ENCODE measurements at regions not wholly inside any gene's neighbourhood (a gene's known extent, or its start where the extent isn't known, plus 50 kb on each side); places are given as distances from the start of the nearest gene placed in this dataset.
"Not testable (repeated sequence)": the region's sequence is repeated elsewhere in the genome, so short reads cannot be mapped to it uniquely, and the experiment has no call there.

DNA sequence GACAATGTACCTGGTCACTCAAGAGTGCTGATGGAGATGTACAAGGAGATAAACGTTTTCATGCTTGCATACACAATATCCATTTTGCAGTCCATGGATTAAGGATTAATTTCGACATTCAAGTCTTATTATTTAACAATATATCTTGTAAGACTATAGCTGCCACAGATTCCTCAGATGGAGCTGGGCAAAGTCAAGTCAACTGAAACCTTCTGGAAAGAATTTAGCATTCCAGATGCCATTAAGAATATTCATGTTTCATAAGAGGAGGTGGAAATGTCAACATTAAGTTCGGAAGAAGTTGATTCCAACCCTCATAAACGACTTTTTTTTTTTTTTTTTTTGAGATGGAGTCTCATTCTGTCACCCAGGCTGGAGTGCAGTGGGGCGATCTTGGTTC, 126.0 kb downstream of the SHANK2 start:
- not testable (repeated sequence) for DNase-seq

DNA sequence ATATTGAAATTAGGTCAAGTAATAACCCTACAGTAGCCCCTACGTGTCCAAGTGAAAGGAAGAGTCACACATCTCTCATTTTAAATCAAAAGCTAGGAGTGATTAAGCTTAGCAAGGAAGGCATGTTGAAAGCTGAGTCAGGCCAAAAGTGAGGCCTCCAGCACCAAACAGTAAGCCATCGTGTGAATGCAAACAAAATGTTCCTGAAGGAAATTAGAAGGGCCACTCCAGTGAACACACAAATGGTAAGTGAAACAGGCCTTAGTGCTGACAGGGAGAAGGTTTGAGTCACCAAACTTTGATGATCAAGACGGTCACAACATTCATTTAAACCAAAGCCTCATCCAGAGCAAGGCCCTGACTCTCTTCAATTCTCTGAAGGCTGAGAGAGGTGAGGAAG, 127.2 kb downstream of the SHANK2 start:
- DNase-seq, result no peak

DNA sequence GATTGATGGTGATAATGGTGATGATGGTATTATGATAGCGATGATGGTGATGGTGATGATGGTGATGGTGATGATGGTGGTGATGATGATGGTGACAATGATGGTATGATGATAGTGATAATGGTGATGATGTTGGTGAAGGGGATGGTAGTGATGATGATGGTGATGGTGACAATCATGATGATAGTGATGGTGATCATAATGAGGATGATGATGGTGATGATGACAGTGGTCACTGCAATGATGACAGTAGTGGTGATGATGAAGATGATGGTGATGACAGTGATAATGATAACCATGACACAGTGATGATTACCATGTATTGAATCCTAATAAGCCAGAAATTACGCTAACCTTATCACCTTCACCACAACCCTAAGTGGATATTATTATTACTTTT, 128.2 kb downstream of the SHANK2 start:
- no peak for DNase-seq

DNA sequence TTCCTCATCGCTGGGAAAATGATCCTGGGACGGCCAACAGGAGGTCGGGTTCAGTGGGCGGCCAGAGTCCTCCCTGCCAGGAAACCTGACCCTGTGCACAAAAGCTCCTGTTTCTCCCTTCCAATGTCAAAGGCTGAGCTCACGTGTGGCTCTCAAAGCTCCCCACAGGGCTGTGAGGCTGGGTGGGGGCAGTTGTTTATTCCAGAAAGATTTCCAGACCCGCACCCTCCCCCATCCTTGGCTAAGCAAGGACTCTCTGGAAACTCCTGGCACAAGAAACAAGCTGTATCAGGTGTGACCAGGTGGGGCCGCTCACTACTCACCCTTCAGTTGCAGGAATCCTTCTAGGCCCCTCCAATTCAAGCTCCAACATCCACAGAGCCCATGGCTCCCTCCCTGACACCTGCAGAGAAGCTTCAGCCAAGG, 131.9 kb downstream of the SHANK2 start:
- DNase-seq, result peak; percentile 78

DNA sequence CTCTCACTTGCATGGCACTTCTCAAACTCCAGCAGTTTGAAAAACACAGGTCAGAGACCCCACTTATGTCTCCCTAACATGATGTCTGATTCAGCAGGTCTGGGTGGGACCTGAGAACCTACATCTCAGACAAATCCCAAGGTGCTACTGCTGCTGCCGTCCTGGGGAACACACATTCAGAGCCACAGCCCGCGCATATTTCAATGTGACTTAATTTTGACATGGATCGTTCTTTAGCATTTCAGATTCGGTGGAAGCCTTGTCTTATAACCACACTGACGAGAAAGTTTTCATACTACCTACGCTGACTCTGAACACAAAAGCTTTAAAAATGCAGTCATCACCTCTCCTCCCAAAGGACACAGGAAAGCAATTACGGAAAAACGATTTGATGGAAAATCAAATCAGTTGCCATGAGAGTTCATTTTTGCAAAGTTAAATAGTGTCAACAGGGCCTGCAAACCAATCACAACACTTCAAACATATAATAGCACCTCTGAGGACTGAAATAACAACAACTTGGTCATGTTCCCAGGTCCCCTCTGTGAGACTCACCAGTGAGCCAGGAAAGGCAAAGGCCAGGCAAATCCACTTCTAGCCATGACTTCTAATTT, 132.6 kb downstream of the SHANK2 start:
- no peak for DNase-seq

DNA sequence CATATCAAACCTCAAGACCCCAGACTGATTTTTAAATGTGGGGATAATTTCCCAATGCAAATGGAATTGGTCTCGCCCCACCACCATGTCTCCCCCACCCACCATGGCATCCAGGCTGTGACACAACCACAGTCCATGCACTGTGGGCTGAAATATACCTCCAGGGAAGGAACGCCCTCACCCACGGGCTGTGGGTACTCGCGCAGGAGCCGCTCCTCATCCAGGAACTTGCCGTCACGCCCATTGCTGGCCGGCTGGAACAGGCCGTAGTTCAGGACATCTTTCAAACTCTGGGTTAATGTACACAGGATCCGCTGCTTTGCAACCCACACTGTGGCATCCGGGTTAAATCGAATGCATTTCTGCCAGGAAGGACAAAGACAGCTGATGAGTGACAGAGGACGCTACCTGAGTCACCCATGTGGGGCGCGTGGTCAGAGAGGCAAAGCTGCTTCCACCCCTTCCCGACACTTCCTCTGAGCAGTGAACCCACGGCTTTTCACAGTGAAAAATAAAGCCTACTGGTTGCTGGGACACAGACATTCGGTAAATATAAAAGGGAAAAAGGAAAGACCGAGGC, 133.6 kb downstream of the SHANK2 start:
- no peak for DNase-seq

DNA sequence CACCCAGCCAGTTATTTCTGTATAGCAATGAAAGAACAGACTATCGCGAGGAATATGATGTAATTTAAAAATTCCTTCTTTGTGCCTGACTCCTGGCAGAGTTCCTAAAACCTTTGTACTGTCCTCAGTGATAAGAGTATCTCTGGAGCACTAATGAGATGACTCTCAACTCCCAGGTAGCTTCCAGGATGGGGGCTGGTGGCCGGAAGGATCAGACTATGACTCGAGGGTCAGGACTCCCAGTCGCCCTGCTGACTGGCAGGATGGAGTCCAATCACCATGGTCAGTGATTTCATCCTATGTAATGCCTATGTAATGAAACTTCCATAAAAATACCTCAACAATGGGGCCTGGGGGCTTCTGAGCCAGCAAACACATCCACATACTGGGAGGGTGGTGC, 135.1 kb downstream of the SHANK2 start:
- DNase-seq, result no peak

DNA sequence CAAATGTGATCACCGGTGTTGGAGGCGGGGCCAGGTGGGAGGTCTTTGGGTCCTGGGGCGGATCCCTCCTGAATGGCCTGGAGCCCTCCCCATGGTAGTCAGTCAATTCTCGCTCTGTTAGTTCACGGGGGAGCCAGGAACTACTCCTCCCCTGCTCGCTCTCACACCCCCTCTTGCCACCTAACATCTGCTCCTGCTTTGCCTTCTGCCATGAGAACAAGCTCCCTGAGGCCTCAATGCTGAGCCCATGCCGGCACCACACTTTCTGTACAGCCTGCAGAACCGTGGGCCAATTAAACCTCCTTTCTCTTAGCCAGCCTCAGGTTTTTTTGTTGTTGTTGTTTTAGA, 135.7 kb downstream of the SHANK2 start:
- no peak for DNase-seq

DNA sequence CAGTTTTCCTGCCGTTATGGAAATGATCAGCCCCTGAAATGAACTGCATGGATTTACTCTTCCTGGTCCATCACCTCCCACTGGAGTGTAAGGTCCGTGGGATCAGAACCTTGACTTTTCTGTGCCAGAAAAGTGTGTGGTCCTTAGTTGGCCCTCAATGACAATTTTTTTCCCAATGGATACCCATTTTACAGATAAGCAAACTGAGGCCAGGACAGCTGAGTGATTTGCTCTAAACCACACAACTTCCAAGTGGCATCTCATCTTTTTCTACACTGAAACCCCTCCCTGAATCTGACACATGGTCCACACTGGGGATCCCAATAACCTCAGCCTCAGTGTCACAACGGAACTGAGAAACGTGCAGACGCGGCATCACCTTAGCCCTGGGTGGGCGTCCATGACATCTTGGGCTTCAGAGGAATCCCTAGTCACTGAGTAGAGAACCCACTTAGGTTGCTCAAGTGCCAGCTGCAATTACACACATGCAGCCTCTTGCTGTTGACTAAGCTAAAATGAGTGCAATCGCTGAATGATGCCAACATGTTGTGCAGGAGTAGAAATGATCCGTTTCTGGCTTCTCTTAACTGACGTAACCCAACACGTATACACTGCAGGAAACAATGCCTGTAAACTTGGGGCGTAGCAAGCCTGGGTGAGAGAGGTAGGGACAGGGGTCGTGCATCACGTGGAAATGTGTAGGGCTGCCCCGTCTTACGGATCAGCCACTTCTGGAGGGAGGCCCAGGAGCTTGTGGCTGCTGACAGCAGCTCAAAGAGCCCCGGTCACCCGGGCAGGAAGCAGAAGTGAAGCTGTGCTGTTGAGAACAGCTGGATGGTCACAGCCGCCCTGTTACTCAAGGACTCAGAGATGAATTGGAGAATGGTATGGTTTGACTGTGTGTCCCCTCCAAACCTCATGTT, 136.3 kb downstream of the SHANK2 start:
- DNase-seq, result no peak

DNA sequence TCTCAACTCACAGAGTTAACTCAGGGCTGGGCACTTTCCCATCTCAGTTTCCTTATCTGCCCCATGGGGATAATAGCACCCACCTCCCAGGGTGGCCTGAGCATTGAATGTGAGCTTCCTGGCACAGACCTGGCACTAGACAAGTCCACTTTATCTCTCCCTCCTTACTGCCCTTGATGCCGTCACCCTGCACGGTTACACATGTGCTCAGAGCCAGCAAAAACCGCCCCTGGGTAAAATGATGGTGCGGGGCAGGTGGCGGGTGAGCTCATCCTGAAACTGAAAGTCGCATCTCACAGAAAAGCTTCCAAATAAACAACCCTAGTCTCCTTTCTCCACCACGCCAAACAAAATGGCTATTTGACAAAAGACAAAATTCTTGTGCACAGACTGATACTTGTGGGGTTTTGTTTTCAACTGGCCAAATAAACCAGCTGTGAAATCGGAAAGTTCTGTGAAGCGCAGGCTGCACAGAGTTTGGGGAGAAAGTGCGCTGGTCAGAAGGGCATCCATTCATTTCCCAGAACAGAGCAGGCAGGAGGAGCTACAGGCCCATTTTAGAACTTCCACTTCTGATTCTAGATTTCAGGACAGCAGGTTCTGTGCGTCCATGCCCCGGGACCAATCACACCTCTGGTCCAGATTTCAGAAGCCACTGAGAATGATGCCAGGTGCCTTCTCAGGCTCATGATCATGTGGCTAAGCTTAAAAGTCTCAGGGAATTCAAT, 138.1 kb downstream of the SHANK2 start:
- DNase-seq, result no peak

DNA sequence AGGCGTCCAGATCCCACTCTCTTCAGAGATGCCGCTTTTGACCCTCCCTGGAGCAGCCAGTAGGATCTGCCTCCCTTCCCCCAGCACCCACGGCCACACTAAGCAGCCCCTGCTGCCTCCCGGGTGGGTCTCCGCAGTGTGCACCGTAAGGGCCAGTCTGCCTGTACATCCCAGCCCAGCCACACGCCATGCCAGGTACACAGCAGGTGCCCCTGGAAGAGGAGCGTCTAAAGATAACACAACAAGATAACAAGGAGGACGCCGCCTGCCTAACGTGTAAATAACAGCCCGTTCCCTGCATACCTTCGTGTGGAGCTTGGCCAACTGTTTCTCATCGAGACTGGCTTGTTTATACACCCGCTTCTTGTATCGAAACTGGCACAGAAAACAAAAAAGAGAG, 139.4 kb downstream of the SHANK2 start:
- no peak for DNase-seq

DNA sequence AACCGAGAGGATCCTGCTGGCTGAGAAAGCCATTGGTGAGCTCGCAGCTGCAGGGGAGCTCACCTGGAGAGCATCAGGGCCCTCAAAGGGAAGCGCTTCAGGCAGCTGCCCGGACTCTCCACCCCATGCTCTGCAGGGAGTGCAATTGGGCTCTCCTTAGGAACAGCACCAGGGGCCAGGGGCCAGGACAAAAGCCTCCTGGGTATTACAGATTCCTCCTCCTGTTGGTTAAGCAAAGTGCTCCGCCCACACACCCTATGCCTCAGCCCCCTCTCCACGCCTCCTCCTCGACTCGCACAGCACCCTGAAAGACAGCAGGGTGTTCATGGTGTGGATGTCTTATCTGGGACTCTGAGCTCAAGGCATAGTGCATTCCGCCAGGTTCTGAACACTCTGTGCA, 139.9 kb downstream of the SHANK2 start:
- no peak for DNase-seq

DNA sequence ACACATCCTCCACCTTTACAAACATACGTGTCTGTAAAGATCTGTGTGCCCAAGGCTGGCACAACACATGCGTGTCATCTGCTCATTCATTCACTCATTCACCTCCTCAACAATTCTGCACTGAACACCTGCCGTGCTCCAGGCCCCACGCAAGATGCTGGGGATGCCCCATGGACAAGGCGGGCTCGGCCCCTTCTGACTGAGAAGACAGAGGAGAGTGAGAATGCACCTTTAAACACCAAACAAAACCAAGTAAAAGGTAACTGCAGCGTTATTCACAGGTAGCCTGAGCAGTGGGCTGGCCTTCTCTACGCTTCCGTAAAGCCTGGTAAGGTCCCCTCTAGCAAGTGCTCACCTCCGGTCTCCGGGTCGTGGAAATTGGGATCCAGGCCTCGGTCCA, 142.8 kb downstream of the SHANK2 start:
- no peak for DNase-seq

DNA sequence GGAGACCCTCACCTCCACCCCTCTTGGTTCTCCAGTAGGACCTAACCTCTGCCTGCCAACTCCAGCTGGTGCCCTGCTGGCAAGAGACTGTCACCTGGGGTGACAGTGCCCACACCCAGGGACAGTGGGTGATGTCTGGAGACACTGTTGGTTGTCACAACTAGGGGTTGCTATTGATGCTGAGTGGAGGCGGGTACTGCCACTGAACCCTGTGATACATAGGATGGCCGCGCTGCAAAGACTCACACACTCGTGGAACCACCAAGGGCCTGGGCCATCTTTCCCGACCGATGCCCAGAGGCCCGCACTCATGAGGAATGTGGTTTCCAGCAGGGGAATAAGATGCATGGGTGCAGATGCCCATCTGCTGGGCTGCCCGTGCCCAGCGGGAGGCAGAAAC, 143.2 kb downstream of the SHANK2 start:
- no peak for DNase-seq

DNA sequence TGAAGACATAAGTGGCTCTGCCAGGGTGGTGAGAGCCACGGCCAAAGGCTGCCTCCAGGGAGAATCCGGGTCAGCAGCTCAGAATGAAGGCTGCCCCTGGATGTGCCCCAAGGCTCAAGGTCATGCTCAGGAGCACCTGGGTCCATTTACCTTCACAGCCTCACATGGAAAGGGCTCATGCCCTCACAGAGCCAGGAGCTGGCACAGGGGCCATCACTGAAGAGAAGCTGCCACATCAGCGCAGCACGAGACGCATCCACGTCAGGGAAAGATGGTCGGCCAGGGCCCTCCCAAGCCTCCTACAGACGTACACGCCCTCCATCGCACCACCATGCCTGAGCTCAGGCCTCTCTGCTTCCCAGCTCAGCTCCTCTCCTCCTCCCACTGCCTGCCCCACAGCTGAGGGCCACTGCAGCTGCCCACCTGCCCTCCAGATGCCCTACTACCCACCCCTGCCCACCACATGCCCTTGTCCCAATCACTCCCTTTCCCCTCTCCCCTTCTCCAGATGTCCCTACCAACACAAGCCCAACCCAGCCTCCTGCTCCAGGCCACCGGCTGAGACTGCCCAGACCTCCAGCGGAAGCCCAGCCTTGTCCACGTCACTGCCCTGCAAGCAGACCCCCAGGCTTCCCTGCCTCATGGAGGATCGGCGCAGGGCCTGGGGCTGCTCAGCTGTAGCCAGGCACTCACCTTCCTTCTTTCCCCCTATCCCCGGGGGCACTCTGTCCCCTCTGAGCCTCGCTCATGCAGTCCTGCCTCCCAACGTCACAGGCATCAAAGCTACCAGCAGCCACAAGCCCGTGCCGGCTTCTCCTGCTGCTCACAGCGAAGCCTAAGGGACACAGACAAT, 144.1 kb downstream of the SHANK2 start:
- no peak for DNase-seq

DNA sequence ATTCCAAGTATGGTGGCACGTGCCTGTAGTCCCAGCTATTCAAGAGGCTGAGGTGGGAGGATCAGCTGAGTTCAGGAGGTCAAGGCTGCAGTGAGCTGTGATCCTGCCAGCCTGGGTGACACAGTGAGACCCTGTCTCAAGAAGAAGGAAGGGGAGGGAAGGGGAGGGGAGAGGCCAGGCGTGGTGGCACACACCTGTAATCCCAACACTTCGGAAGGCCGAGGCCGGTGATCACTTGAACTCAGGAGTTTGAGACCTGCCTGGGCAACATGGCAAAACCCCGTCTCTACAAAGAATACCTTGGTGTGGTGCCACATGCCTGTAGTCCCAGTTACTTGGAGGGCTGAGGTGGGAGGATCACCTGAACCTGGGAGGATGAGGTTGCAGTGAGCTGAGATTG, 145.7 kb downstream of the SHANK2 start:
- no peak for DNase-seq

DNA sequence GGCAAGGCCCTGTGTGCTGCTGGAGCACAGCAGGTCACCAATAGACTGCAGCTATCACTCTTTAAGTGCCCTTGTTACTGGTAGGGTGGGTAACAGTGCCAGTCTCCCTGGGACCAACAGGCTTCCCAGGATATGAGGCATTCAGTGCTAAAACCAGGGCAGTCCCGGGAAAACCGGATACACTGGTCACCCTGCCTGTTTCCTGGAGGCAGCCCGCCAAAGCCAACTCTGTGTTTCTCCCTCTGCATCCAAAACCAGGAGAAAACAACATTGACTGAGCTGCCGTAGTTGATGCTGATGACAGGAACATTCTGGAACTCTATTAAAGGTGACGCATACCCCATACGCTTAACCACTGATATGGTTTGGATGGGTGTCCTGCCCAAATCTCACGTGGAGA, 149.1 kb downstream of the SHANK2 start:
- no peak for DNase-seq

DNA sequence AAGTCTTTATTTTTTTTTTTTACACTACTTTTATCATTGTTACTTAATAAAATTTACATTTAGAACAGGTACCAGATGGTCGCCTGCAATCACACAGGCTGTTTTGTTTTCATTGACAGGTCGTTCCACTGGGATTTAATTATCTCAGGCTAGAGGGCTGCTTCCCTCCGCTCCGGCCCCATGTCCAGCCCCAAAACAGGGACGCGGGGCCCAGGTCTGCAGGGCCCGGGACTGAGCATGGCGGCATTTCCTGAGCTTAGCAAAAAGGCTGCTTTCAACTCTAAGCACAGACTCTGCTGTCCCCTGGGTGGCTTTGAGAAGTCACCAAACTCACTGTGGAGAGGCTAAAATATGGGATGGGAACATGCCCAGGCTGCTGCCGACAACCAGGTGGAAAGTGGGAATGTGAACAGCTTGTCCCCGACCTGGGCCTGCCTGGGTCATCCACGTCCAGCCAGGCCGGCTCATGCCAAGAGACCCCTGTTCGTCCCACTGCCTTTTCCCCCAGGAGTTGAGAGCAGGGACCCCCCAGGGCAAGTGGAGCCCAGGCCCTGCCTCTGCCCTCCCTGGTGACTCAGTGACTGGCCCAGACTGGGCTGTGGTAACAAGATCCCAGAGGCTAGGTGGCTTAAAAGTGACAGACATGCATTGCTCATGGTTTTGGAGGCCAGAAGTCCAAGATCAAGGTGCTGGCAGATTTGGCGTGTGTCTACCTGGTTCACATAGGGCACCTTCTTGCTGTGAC, 150.0 kb downstream of the SHANK2 start:
- DNase-seq, result no peak

DNA sequence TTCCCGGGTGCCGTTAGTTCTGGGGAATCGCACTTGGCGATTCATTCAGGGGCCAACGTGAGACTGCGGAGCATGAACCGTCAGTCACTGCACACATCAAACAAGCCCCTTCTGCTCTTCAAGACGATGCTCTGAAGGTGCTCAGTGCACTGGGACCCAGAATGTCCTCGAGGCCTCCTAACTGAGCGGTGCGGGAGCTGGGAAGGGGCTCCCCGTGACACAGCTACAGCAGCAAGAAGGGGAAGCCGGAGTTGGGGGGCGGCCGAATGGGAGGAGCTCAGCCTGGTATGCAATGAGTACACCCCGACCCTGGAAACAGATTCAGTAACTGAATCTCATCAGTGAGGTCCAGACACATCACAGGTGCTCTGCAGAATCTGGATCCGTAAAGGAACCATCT, 150.8 kb downstream of the SHANK2 start:
- DNase-seq, result no peak

DNA sequence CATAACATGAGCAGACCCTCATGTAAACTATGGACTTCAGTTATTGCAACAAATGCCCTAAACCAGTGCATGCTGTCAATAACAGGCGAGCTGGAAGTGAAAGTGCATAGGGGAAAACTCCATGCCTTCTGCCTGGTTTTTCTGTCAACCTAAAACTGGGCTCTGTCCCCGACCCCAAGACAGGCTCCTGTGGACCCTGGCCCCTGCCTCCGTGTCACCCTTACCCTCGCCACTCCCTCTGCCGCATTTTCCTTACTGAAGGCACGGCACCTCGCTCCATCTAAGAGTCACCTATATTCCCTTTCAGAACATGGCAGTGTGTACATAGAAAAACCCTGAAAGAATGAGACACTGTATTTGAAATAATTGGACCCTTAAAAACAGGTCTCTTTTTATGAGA, 151.3 kb downstream of the SHANK2 start:
- DNase-seq, result no peak

DNA sequence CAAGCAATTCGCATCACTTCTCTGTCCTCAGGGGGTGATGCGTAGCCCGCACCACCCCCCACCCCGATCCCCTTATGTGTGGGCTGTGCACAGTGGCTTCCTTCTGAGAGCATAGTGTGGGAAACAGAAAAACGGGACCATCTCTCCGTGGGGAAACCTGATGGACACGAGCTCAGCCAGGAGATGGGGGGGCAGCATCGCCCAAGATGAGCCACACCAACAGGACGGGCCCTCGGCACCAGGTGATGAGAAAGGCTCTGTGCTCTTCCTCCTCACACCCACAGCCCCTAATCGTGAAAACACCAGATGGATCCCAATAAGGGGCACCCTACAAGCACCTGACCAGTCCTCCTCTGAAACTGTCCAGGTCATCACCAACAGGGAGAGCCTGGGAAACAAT, 153.6 kb downstream of the SHANK2 start:
- no peak for DNase-seq

All from left kidney (tissue), 1 donor.